HUES64 (cell line): ENCODE measurements at regions not wholly inside any gene's neighbourhood (a gene's known extent, or its start where the extent isn't known, plus 50 kb on each side); places are given as distances from the start of the nearest gene placed in this dataset.

Source experiments
- H3K27ac ChIP-seq: 2 replicates; pipeline ENCODE4 v1.7.0; 2013; ENCODE audit warnings: low read depth, low read length, inconsistent platforms
- H3K27me3 ChIP-seq: 2 replicates; pipeline ENCODE4 v1.6.1; 2013; ENCODE audit warnings: mild to moderate bottlenecking, low read length; ENCODE audit not compliant: insufficient read depth
- H3K36me3 ChIP-seq: 2 replicates; pipeline ENCODE4 v1.6.1; 2013; ENCODE audit warnings: mild to moderate bottlenecking, low read length; ENCODE audit not compliant: insufficient read depth
- H3K4me1 ChIP-seq: 2 replicates; pipeline ENCODE4 v1.6.1; 2013; ENCODE audit warnings: mild to moderate bottlenecking, low read length, moderate library complexity; ENCODE audit not compliant: insufficient read depth
- H3K4me3 ChIP-seq: 2 replicates; pipeline ENCODE4 v1.5.1; 2013; ENCODE audit warnings: mild to moderate bottlenecking, low read length, moderate library complexity
- H3K9ac ChIP-seq: 2 replicates; pipeline ENCODE4 v1.6.1; 2013; ENCODE audit warnings: mild to moderate bottlenecking, low read depth, low read length
- H3K9me3 ChIP-seq: 2 replicates; pipeline ENCODE4 v1.6.1; 2013; ENCODE audit warnings: low read depth, low read length; ENCODE audit not compliant: insufficient read depth
- WGBS: fragments of 150-250, 120-280 bp; methylation state at CpG from one replicate; pipeline ENCODE4 v1.1.7; 2013; ENCODE audit warnings: missing lambda C conversion rate; 5-methylcytosine and 5-hydroxymethylcytosine counted together

GRCh38 chr1:235009074-235009473 is 119.6 kb downstream of the TOMM20 start:
- H3K27me3 ChIP-seq = no peaks in the 10 kb centered on the region
- 87% methylated on average over 7 of the region's 7 CpGs for WGBS
- H3K9me3 ChIP-seq = peaks cover 6% of the 10 kb centered on the region; the same call in 1 of the 2 replicates
- H3K4me1 ChIP-seq = no peaks in the 10 kb centered on the region
- H3K4me3 ChIP-seq = no peak overlapping the region
- H3K36me3 ChIP-seq = no peaks in the 10 kb centered on the region
- no peak overlapping the region for H3K9ac ChIP-seq
- H3K27ac ChIP-seq = no peak overlapping the region

DNA sequence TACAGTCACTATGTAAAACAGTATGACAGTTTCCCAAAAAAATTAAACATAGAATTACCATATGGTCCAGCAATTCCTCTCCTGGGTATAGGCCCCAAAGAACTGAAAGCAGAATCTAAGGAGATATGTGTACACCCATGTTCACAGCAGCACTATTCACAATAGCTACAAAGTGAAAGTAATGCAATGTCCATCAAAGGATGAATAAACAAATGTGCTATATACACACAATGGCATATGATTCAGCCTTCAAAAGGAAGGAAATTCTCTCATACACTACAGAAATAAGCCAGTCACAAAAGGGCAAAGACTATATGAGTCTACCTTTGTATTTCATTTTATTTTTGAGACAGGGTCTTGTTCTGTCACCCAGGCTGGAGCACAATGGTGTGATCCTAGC is 120.4 kb downstream of the TOMM20 start:
- no peak overlapping the region for H3K27ac ChIP-seq
- H3K27me3 ChIP-seq = no peaks in the 10 kb centered on the region
- no peak overlapping the region for H3K9ac ChIP-seq
- H3K36me3 ChIP-seq = no peaks in the 10 kb centered on the region
- H3K4me1 ChIP-seq = no peaks in the 10 kb centered on the region
- peaks cover 6% of the 10 kb centered on the region; the same call in 1 of the 2 replicates for H3K9me3 ChIP-seq
- no peak overlapping the region for H3K4me3 ChIP-seq

GRCh38 chr1:235006816-235007215 is 121.8 kb downstream of the TOMM20 start:
- WGBS = 95% methylated on average over 4 of the region's 5 CpGs
- Histone ChIP-seq H3K27ac (no peak overlapping the region), H3K4me1 (no peaks in the 10 kb centered on the region), H3K27me3 (no peaks in the 10 kb centered on the region), H3K9ac (no peak overlapping the region), H3K4me3 (no peak overlapping the region), H3K9me3 (peaks cover 6% of the 10 kb centered on the region; the same call in 1 of the 2 replicates), H3K36me3 (no peaks in the 10 kb centered on the region)

DNA sequence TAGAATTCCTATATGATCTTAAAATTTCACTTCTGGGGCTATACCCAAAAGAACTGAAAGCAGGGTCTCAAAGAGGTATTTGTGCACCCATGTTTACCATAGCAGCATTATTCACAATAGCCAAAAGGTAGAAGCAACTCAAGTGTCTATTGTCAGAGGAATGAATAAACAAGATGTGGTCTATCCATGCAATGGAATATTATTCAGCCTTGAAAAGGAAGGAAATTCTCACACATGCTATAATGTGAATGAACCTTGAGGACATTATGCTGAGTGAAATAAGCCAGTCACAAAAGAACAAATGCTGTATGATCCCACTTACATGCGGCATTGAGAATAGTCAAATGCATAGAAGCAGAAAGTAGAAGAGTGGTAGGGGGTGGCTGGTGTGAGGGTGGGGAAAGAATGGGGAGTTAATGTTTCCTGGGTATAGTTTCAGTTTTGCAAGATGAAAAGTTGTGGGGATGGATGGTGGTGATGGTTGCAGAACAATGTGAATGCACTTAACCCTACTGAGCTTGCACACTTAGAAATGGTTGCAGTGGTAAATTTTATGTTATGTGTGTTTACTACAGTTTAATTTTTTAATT is 122.4 kb downstream of the TOMM20 start:
- no peak overlapping the region for H3K27ac ChIP-seq
- 97% methylated on average over 1 of the region's 1 CpG for WGBS
- no peak overlapping the region for H3K4me3 ChIP-seq
- H3K9me3 ChIP-seq = peaks cover 6% of the 10 kb centered on the region; the same call in 1 of the 2 replicates
- H3K9ac ChIP-seq = no peak overlapping the region
- no peaks in the 10 kb centered on the region for H3K4me1 ChIP-seq
- H3K36me3 ChIP-seq = no peaks in the 10 kb centered on the region
- H3K27me3 ChIP-seq = no peaks in the 10 kb centered on the region

- WGBS = 98% methylated on average over 1 of the region's 3 CpGs
Observed at GRCh38 chr1:235004840-235005391, 123.7 kb downstream of the TOMM20 start.

GRCh38 chr1:235004276-235004675 is 124.4 kb downstream of the TOMM20 start:
- no peak overlapping the region for H3K4me3 ChIP-seq
- 96% methylated on average over 2 of the region's 2 CpGs for WGBS
- H3K27me3 ChIP-seq = no peaks in the 10 kb centered on the region
- H3K9me3 ChIP-seq = peaks cover 6% of the 10 kb centered on the region; the same call in 1 of the 2 replicates
- H3K36me3 ChIP-seq = no peaks in the 10 kb centered on the region
- H3K9ac ChIP-seq = no peak overlapping the region
- no peaks in the 10 kb centered on the region for H3K4me1 ChIP-seq
- H3K27ac ChIP-seq = no peak overlapping the region

More at GRCh38 chr1:235004840-235005391, 123.7 kb downstream of the TOMM20 start:
- Histone ChIP-seq H3K9me3 (peaks cover 6% of the 10 kb centered on the region; the same call in 1 of the 2 replicates), H3K27me3 (no peaks in the 10 kb centered on the region), H3K4me1 (no peaks in the 10 kb centered on the region), H3K27ac (no peak overlapping the region), H3K36me3 (no peaks in the 10 kb centered on the region), H3K9ac (no peak overlapping the region), H3K4me3 (no peak overlapping the region)

GRCh38 chr1:235002706-235003300 is 125.8 kb downstream of the TOMM20 start:
- H3K9me3 ChIP-seq = peaks cover 2% of the 10 kb centered on the region; the same call in 1 of the 2 replicates
- no peaks in the 10 kb centered on the region for H3K36me3 ChIP-seq
- no peak overlapping the region for H3K27ac ChIP-seq
- H3K4me3 ChIP-seq = no peak overlapping the region
- H3K9ac ChIP-seq = no peak overlapping the region
- WGBS = 96% methylated on average over 9 of the region's 10 CpGs
- no peaks in the 10 kb centered on the region for H3K27me3 ChIP-seq
- H3K4me1 ChIP-seq = peaks cover 7% of the 10 kb centered on the region

- Histone ChIP-seq H3K9ac (no peak overlapping the region), H3K4me3 (no peak overlapping the region), H3K36me3 (no peaks in the 10 kb centered on the region), H3K27me3 (no peaks in the 10 kb centered on the region), H3K9me3 (no peaks in the 10 kb centered on the region), H3K4me1 (peaks cover 7% of the 10 kb centered on the region), H3K27ac (no peak overlapping the region)
- 94% methylated on average over 10 of the region's 10 CpGs for WGBS
Observed at GRCh38 chr1:234999513-234999940, 129.1 kb downstream of the TOMM20 start.

GRCh38 chr1:234997896-234998741 is 130.5 kb downstream of the TOMM20 start:
- Histone ChIP-seq H3K4me1 (peaks cover 7% of the 10 kb centered on the region), H3K27ac (no peak overlapping the region), H3K9ac (no peak overlapping the region), H3K9me3 (no peaks in the 10 kb centered on the region), H3K36me3 (no peaks in the 10 kb centered on the region), H3K27me3 (no peaks in the 10 kb centered on the region), H3K4me3 (no peak overlapping the region)
- 78% methylated on average over 17 of the region's 17 CpGs for WGBS

DNA sequence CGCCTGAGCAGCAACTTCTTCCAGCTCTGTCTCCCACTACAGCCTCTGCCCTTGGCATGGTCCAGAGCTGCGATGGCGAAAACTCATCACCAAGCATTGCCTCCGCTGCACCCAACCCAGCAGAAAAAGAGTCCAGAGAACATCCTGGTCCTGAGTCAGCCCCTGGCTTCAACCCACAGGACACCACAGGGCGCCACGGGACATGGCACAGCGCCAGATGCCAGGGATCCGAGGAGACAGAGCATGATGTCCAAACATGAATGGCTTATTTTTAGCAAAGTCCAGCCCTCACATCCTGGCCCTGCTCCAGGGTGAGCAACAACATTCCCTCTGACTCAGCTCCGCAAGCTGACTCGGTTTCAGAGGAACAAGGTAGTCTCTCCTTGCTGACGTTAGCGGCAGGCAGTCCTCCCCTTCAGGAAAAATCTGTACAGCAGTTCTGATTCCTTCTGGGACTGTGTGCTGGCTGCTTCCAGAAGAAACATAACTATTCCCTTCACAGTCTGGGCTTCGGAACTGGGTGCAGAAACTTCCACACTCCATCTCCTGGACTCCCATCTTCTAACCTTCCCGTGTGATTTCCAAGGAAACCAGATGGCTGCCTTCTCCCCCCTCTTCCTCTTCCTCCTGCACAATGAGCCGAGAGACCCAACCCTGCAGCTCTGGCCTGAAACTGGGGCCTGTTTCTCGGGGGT is 131.3 kb downstream of the TOMM20 start:
- no peaks in the 10 kb centered on the region for H3K27me3 ChIP-seq
- no peaks in the 10 kb centered on the region for H3K36me3 ChIP-seq
- 90% methylated on average over 16 of the region's 16 CpGs for WGBS
- H3K27ac ChIP-seq = no peak overlapping the region
- H3K9ac ChIP-seq = no peak overlapping the region
- H3K4me3 ChIP-seq = no peak overlapping the region
- peaks cover 7% of the 10 kb centered on the region for H3K4me1 ChIP-seq
- no peaks in the 10 kb centered on the region for H3K9me3 ChIP-seq
